Transverse colon (tissue), 4 donors: ENCODE measurements at regions not wholly inside any gene's neighbourhood (a gene's known extent, or its start where the extent isn't known, plus 50 kb on each side); places are given as distances from the start of the nearest gene placed in this dataset.

Experiments
- DNase-seq: peaks from one replicate; pipeline ENCODE4 v3.0.0-alpha.2; 2019
- H3K27ac ChIP-seq, 4 donors: fragments of 200-600 bp; sonication (generic); 2 replicates each; pipeline ENCODE4 v1.5.1; 2016 to 2018; ENCODE audit warnings: inconsistent platforms in 4 of 4
- H3K27me3 ChIP-seq: fragments of 200-600 bp; sonication (generic); 2 replicates; pipeline ENCODE4 v1.5.1; 2017; ENCODE audit warnings: inconsistent platforms
- H3K36me3 ChIP-seq, 4 donors: fragments of 200-600 bp; sonication (generic); 2 replicates each; pipeline ENCODE4 v1.5.1; 2017 to 2019; ENCODE audit warnings: inconsistent platforms in 4 of 4
- H3K4me1 ChIP-seq, 4 donors: fragments of 200-600 bp; sonication (generic); 2 replicates each; pipeline ENCODE4 v1.5.1; 2017 to 2020; ENCODE audit warnings: inconsistent platforms in 4 of 4
- H3K4me3 ChIP-seq, 4 donors: fragments of 200-600 bp; sonication (generic); 1 replicate in 1 of 4; 2 replicates in 3 of 4; pipeline versions ENCODE4 v1.5.1 to v1.6.1; 2017 to 2019; ENCODE audit warnings: inconsistent platforms in 4 of 4
- H3K9me3 ChIP-seq, 2 donors: fragments of 200-600 bp; sonication (generic); 2 replicates each; pipeline ENCODE4 v1.5.1; 2017 to 2019; ENCODE audit warnings: inconsistent platforms in 2 of 2
- EP300 ChIP-seq: sonication (generic); formaldehyde crosslinking; IDR thresholded peaks from one replicate; pipeline ENCODE4 v1.6.1; 2017; ENCODE audit warnings: antibody characterized with exemption, low read depth
- POLR2A ChIP-seq: fragments of 450-650 bp; IDR thresholded peaks from one replicate; pipeline ENCODE4 v1.6.1; 2016; ENCODE audit warnings: antibody characterized with exemption, mild to moderate bottlenecking, moderate library complexity
- POLR2AphosphoS5 ChIP-seq, 3 donors: sonication (generic); formaldehyde crosslinking; IDR thresholded peaks; one replicate each; pipeline ENCODE4 v1.6.1; 2016; ENCODE audit warnings: antibody characterized with exemption in 3 of 3
- WGBS, 2 donors: methylation state at CpG; one replicate each; pipeline ENCODE4 v1.1.5; 2018; ENCODE audit warnings: low coverage in 1 of 2; 5-methylcytosine and 5-hydroxymethylcytosine counted together
- in situ Hi-C, 4 donors: fragments of 200-750 bp; cut with MboI; loops; one replicate each; pipeline versions ENCODE4 v1.15.0 to v1.15.1; 2017; ENCODE audit warnings: low sequenced_read_pairs in 3 of 4, low pct_ligation_motif_present in 1 of 4, low pct_unique_long_range_greater_than_20kb in 1 of 4
- intact Hi-C: fragments of 100-400 bp; cut with DNase I; formaldehyde crosslinking; loops from one replicate; pipeline ENCODE4 v1.15.1; 2023; ENCODE audit warnings: low total_unique reads
- TF ChIP-seq, protein P1 (sequence below), 5 experiments: fragments of 200-600 bp in 3 of 5; fragments of 450-650 bp in 2 of 5; sonication (generic) in 3 of 5; IDR thresholded peaks; 1 replicate in 2 of 5; 2 replicates in 3 of 5; pipeline ENCODE4 v1.5.1; 2016 to 2017; ENCODE audit warnings: antibody characterized with exemption in 5 of 5, inconsistent platforms in 3 of 5, mild to moderate bottlenecking in 2 of 5, moderate library complexity in 1 of 5

DNA sequence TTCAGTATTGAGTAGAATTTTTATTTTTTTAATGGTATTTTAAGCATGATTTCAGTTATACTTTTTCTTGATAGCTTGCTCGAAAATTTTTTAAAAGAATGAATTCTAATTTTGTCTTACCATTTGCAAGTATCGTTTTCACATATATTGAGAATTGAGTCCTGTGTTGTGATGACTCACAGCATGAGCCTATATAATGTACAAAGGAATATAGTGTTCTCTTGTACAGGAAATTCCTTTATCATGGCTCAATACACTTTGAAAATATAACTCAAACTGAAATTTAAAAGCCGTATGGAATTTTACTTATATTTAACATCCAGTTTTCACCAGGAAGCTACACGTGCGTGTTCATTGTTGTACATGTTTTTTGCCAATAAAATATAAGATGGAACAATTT, 161.1 kb upstream of the TMTC4 start:
- TF ChIP-seq, protein P1, sequence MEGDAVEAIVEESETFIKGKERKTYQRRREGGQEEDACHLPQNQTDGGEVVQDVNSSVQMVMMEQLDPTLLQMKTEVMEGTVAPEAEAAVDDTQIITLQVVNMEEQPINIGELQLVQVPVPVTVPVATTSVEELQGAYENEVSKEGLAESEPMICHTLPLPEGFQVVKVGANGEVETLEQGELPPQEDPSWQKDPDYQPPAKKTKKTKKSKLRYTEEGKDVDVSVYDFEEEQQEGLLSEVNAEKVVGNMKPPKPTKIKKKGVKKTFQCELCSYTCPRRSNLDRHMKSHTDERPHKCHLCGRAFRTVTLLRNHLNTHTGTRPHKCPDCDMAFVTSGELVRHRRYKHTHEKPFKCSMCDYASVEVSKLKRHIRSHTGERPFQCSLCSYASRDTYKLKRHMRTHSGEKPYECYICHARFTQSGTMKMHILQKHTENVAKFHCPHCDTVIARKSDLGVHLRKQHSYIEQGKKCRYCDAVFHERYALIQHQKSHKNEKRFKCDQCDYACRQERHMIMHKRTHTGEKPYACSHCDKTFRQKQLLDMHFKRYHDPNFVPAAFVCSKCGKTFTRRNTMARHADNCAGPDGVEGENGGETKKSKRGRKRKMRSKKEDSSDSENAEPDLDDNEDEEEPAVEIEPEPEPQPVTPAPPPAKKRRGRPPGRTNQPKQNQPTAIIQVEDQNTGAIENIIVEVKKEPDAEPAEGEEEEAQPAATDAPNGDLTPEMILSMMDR (IDR thresholded peaks at IDR 0.05) = no peak
- no peak for TF ChIP-seq EP300
- TF ChIP-seq POLR2AphosphoS5 (IDR thresholded peaks at IDR 0.05) = no peak
- TF ChIP-seq POLR2A = no peak
- H3K4me3 ChIP-seq = no peak overlapping the region
- H3K4me1 ChIP-seq = no peaks in the 10 kb centered on the region
- no peaks in the 10 kb centered on the region for H3K36me3 ChIP-seq
- in situ Hi-C loops (no loop called here), intact Hi-C loops (no loop called here)
- no peaks in the 10 kb centered on the region for H3K9me3 ChIP-seq
- no peak overlapping the region for H3K27ac ChIP-seq
- H3K27me3 ChIP-seq = no peaks in the 10 kb centered on the region
- WGBS, 2 donors = 81 to 84% methylated on average over 5 of the region's 5 CpGs
- no peak for DNase-seq

DNA sequence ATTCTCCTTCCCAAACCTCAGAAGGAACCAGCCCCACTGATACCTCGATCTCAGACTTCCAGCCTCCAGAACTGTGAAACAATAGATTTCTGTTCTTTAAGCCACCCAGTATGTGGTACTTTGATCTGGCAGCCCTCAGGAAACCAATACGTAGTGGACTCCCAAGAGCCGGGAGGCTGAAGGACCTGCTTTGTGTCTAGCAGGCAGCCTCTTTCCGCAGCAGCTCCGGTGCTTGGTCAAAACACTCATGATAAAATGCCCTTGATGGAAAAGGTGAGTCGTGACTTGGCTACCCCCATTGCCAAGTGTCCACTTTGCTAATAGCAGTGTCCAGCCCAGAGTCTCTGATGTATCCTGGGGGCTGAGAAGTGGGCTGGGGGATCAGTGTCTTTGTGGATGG, 158.8 kb upstream of the TMTC4 start:
- no peak for TF ChIP-seq EP300
- TF ChIP-seq POLR2A = no peak
- TF ChIP-seq, protein P1 (IDR thresholded peaks at IDR 0.05) = no peak
- TF ChIP-seq POLR2AphosphoS5 (IDR thresholded peaks at IDR 0.05) = no peak
- in situ Hi-C loops (no loop called here), intact Hi-C loops (no loop called here)
- Histone ChIP-seq H3K27ac (no peak overlapping the region), H3K9me3 (no peaks in the 10 kb centered on the region), H3K27me3 (no peaks in the 10 kb centered on the region), H3K36me3 (no peaks in the 10 kb centered on the region), H3K4me3 (no peak overlapping the region), H3K4me1 (no peaks in the 10 kb centered on the region)
- no peak for DNase-seq
- 73% methylated on average over 6 of the region's 6 CpGs; no CpG with 5 or more reads in 1 of the 2 donors for WGBS, 2 donors

DNA sequence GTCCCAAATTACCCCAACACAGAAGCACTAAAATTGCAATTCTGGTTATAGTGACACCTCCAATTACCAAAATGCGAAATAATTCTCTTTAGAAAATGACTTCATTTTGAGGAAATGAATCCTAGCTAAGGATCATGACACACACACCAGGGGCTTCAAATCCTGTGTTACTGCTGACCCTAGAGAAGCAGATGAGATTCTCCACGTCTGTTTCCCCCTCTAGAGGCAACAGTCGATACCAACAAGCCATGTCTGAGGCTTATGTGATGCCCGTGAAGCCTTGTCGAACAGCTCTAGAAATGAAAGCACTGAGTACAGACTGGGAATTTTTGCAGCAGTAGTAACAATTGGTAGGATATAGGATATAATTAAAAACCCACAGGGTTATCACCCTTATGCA, 153.6 kb upstream of the TMTC4 start:
- DNase-seq = no peak
- intact Hi-C loops = loop anchor here (5.0 kb wide), 1 partner anchor 866 kb away; no protein-coding TSS in a partner anchor

DNA sequence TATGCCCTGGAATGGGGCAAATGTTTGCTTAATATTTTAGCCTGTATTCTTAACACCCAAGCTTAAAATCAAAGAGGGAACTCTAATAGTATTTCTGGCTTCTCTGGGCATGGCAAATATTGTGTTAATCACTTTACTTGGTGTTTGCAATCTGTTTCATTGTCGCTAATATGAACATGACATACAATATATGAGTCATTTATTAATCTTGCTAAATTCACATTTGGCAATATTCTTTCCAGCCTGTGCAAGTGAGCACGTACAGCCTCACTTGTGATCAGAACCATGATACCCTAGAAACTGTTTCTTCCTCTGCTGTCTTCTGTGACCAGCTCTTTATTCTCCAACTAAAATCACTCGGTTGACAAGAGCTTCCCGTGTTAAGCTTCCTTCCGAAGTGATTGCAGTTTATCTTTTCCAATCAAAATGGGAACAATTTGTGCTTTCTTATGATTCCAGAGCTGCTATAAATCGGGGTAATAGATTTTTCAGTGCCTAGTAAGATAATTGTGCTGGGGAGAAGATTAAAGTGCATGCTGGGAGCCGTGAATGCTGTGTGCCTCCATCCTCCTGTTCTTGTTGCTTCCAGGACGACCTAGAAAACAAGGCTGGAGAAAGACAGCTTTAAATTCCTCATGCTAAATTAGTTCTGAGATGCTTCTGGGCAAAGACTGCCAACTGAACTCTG, 153.0 kb upstream of the TMTC4 start:
- no peak for DNase-seq
- intact Hi-C loops = loop anchor here (5.0 kb wide), 1 partner anchor 865 kb away; no protein-coding TSS in a partner anchor
- H3K4me3 ChIP-seq = no peak overlapping the region
- in situ Hi-C loops = no loop called here
- no peak overlapping the region for H3K27ac ChIP-seq
- H3K36me3 ChIP-seq = no peaks in the 10 kb centered on the region
- no peaks in the 10 kb centered on the region for H3K4me1 ChIP-seq
- H3K9me3 ChIP-seq = no peaks in the 10 kb centered on the region
- H3K27me3 ChIP-seq = no peaks in the 10 kb centered on the region
- TF ChIP-seq EP300 (no peak), POLR2AphosphoS5 (IDR thresholded peaks at IDR 0.05) (no peak), POLR2A (no peak)
- TF ChIP-seq, protein P1 (IDR thresholded peaks at IDR 0.05) = no peak
- 44 to 58% methylated on average over 8 of the region's 8 CpGs for WGBS, 2 donors

More for the DNA sequence above, 153.6 kb upstream of the TMTC4 start:
- in situ Hi-C loops = no loop called here
- TF ChIP-seq, protein P1 (IDR thresholded peaks at IDR 0.05) = no peak
- TF ChIP-seq POLR2AphosphoS5 (IDR thresholded peaks at IDR 0.05) = no peak
- TF ChIP-seq POLR2A = no peak
- no peak for TF ChIP-seq EP300
- 48 to 86% methylated on average over 1 to 5 of the region's 5 CpGs for WGBS, 2 donors
- H3K27ac ChIP-seq = no peak overlapping the region
- H3K4me3 ChIP-seq = no peak overlapping the region
- no peaks in the 10 kb centered on the region for H3K9me3 ChIP-seq
- no peaks in the 10 kb centered on the region for H3K36me3 ChIP-seq
- H3K27me3 ChIP-seq = no peaks in the 10 kb centered on the region
- no peaks in the 10 kb centered on the region for H3K4me1 ChIP-seq
